ENCODE measurements at regions not wholly inside any gene's neighbourhood (a gene's known extent, or its start where the extent isn't known, plus 50 kb on each side); places are given as distances from the start of the nearest gene placed in this dataset.

GRCh38 chr20:23229989-23230388 is 120.6 kb upstream of the NXT1 start:
- no peak for DNase-seq

DNA sequence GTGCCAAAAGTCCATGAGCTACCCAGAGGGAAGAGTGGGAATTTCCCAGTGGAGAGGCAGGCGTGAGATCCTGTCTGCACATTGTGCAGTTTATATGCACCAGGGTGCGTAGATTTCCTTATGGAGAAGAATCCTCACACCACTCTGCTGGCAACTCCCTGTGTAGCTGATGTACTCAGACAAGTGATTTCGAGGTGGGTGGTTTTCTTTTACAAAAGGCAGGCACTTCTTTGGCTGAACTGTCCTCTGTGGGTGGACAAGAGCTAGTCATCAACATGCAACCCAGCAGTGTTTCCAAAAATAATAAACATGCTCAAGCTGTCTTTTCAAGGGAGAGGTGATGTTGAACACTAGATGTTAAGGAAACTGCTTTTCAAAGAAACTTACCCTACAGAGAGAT is 121.7 kb upstream of the NXT1 start:
- no peak for DNase-seq

- DNase-seq = no peak
Measured at GRCh38 chr20:23227976-23228375, 122.6 kb upstream of the NXT1 start.

GRCh38 chr20:23227274-23227673 is 123.3 kb upstream of the NXT1 start:
- no peak for DNase-seq

DNA sequence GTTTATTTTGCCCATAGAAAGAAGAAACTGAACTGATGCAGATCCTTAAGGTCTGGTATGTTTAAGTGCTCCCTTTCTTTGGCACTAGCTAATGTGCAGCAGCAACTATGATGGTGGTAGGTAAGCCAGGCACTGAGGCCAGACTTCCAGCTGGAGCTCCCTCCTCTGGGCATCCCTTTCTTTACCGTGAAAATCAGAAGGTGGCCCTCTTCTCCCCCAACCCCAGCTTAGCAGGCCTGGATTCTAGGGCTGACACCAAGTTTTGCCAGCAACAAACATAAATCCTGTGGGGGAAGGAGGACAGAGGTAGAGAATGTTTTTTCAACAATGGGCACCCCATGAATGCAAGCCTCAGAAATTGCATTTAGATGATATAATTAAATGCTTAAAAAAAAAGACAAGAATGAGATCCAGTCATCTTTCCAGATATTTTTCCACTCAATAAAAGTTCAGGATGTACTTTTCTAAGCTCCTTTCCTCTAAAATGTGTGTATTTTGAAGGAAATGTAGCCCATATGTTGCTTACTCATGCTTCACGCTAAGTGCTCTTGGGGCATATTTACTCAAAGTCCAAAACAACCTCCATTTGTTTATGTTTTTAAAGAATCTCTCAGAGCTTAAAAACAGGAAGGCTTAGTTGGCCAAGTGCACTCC is 123.9 kb upstream of the NXT1 start:
- DNase-seq = no peak

DNA sequence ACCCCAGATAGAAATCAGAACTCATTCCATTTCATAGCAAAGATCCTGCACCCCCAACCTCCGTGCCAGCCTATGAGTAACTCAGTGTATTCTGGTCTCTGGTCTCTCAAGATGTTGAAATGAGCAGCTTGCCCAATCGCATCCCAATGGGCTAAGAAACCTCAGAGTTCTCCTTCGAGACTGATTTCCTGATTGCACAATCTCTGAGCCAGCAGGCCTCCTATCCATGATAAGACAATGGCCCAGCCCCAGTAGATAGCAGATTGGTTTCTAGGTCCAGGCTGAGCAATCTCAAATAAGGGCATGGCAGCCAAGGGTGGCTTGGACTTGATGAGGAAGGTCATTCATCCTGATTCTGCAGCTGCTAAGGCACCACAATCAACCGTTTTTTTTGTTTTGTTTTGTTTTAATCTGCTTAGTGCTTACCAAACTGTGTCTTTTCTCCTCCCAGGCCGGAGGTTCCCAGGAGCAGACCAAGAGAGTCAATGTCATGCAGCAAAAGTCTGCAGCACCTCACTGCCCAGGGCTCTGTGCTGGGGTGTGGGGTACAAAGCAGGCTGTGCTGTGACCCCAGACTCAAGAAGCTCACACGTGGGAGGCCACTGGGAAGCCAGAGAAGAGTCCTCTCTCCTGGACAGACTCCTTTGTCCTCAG is 125.1 kb upstream of the NXT1 start:
- peak; percentile 89 to 90 for DNase-seq

GRCh38 chr20:23224806-23225205 is 125.8 kb upstream of the NXT1 start:
- DNase-seq = no peak

DNA sequence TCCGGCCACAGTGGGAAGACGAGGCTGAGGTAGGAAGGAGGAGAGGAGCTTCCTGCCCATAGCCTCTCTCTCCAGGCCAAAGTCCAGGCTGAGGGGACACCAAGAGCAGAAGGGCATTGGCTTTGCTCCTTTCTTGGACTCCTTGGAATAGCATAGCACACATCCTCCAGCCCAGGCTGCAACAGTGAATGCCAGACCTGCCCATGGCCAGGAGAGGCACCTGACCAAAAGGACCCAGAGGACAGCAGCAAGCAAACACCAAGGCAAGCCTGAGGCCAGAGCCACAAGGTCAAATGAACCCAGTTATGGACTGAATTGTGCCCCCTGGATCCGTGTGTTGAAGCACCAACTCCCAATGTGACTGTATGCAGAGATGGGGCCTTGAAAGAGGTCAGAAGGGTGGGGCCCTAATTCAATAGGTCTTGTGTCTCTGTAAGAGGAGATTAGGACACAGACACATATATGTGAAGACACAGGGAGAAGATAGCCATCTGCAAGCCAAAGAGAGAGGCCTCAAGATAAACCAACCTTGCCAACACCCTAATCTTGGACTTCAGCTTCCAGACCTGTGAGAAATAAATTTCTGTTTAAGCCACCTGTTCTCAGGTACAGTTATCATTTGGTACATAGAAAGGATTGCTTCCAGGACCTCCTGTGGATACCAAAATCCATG is 126.5 kb upstream of the NXT1 start:
- no peak for DNase-seq

GRCh38 chr20:23222531-23223200 is 127.9 kb upstream of the NXT1 start:
- DNase-seq = no peak

GRCh38 chr20:23217023-23217422 is 130.9 kb upstream of the CD93 start:
- DNase-seq = no peak

DNA sequence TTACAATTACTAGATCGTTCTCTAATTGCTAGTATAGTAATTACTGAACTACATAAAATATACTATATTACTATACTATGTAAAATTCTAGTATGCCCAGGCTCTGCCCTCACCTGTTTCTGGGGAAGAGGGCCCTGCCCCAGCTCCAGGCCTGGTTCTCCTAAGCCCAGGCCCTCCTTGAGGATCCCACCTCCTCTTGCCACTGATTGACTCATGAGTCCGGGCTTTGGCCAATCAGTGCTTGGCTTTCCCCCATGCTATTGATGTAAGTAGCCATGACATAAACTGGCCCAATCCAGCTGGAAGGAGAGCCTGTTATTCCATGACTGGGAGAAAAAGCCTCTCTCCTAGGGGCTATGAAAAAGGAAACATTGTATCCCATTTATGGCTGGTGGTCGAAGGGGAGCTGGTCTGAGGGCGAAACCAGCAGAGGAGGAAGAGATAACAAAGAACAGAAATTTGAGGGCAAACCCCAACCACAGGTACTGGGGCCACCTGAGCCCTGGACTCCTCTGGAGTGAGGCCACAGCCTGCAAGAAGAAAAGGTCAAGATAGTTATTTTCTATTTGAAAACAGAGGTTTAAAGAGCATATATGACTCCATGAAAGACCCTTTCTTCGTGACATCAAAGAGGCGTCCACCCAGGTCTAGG is 129.3 kb upstream of the CD93 start:
- no peak for DNase-seq

- DNase-seq = no peak
Measured at GRCh38 chr20:23214903-23215302, 128.8 kb upstream of the CD93 start.

GRCh38 chr20:23212464-23212995 is 126.4 kb upstream of the CD93 start:
- no peak for DNase-seq

DNA sequence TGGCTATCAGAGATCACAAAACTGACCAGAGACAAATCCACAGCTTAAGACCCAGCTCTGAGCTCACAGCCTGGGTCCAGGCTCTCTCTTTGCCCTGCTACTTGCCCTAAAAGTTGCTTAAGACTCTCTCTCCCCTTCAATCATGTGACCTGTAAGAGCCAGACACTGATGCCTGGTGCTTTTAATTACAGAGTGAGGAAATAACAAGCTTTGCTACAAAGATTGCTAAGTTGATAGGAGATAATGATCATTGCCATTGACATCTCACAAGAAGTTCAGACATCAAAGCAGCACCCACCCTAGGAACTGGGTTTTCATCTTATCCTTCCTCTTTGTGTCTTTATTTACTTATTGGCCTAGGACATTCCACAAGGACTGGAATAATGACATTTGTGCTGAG is 125.9 kb upstream of the CD93 start:
- DNase-seq = no peak

- DNase-seq = no peak
Measured at GRCh38 chr20:23211164-23211563, 125.0 kb upstream of the CD93 start.

GRCh38 chr20:23207826-23208540 is 121.9 kb upstream of the CD93 start:
- DNase-seq = no peak

- no peak for DNase-seq
Measured at GRCh38 chr20:23206995-23207394, 120.9 kb upstream of the CD93 start.

DNA sequence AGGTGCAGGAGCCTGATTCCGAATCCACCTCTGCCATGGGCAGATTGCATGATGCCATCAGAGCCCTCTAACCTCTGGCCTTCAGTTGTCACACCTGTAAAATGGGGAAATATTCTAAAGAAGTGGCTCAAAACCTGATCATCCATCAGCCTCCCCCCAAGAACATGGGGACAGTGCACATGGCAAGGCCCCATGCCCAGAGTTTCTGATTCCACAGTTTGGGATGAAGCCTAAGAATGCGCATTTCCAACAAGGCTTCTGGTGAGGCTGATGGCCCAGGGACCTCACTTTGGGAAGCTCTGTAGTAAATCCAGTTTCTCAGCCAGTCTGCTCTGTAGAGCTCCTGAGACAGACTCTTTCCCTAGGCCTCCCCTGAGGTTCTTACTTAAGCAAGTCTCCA is 119.9 kb upstream of the CD93 start:
- no peak for DNase-seq

DNA sequence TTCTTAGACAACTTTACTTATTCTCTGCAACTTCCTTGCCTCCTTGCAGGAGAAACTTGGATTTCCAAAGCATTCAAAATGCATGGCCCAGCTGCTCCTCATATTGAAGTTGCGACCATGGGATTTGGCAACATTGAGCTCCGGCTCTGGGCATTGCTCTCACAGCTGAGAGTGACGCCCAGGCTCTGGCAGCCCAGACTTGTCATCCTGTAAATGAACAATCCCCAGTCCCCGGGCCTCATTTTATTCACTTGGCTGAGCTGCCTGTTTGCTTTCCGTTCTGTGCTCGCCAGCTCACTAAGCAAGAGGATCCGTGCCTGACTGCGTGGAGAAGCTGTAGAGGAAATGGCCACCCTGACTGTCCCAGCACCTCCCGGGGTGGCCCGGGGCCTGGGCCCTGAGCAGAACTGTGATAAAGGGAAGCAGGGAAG is 119.5 kb upstream of the CD93 start:
- no peak for DNase-seq

DNA sequence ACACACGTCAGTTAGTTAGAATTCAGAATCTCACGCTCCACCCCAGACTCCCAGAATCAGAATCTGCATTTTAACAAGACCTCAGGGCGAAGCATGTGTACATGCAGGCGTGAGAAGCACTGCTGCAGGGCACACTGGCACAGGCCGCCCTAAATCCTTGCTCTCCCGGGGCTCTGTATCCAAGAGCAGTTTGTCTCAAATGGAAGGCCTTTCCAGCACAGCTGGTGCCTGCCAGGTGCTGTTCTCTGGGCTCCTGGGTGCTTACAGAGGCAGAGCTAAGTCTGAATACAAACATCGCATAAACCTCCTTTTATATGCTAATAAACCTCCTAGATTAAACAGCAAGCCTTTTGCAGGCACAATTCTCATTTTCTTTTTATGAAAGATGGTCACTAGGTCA is 119.1 kb upstream of the CD93 start:
- DNase-seq = no peak

DNA sequence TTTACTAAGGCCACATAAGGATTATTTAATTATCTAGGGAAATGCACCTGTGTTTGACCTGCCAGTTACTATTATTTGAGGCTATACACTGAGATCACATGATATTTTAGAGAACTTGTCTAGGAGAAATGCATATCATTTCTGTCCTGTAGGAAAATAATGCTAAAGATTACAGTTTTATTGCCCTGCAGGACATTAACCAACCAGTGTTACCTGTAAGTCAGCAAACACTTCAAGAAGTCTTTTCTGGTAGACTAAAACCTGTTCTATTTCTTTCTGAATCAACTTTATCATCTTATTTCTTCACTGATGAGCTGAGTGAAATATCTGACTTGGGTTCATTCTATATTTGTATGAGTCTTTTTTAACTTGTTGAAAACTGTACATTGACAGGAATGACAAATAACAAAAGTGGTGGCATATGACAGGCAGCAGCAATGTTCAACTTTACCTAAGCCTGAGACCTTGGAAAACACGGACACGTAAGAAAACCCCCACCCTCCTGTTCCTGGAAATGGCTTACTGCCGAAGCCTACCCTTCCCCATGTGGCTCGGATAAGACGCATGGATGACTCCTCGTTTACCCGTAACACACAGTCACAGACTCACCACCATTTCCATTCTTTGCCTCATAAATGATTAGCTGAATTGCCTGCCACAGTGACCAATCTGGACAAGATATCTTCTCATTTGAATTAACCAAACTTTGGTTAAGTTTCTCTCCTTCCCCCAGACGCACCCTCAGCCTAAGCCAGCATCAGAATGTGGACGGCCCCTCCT is 118.0 kb upstream of the CD93 start:
- no peak for DNase-seq

DNA sequence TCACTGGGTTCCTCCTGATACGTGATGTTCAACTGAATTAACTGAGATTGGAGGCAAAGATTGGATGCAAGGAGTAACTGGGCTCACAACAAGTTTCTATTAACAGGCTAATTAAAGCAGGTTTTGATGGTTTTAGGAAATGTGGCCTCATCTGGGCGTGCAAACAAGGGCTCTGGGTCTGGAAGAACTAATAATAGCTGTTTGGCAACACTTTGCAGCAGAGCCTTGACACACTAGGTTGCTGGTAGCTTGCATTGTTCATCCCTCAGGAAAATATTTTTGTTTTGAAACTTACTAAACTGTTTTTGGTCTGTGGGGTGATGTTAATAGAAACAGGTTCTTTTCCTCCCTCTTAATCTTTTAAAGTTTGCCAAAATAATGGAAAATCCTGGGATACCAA is 117.2 kb upstream of the CD93 start:
- DNase-seq = no peak
